ENCODE measurements at regions not wholly inside any gene's neighbourhood (a gene's known extent, or its start where the extent isn't known, plus 50 kb on each side); places are given as distances from the start of the nearest gene placed in this dataset.

- no peak for TF ChIP-seq EZH2 (optimal IDR thresholded peaks at IDR 0.05; ENCODE audit: low read depth, low read length)
- no peak for TF ChIP-seq CTCF (IDR thresholded peaks at IDR 0.05; ENCODE audit: low read length)
- no peak for TF ChIP-seq EZH2phosphoT487 (IDR thresholded peaks at IDR 0.05; ENCODE audit: low read length)
Observed at GRCh38 chr21:35578831-35579471, 481.4 kb downstream of the SETD4 start.
